ENCODE measurements at regions not wholly inside any gene's neighbourhood (a gene's known extent, or its start where the extent isn't known, plus 50 kb on each side); places are given as distances from the start of the nearest gene placed in this dataset.

DNA sequence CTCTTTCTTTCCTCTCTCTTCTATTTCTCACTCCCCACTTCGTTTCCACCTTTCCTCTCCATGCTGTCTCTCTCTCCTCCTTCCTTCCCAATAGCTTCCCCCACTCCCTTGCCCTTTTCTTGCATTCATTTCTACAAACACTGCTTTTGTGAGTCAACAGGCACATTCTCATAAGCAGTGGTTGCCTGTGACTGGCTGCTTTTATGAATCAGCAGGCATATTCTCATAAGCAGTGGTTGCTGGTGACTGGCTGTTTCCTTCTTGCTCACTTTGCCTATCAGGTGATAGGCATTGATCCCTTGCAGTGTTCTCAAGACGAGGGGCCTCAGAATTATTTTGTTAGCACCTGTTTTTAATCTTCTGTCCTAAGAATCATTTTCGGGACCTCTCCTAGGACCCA lies 116.1 kb upstream of the ACTBL2 start:
- no peaks in the 10 kb centered on the region for H3K27me3 ChIP-seq (replicated peaks in 1 of 4; ENCODE audit: control insufficient read depth in 3 of 4, extremely low read depth in 1 of 4, insufficient read depth in 3 of 4, low read length in 3 of 4)
- POLR2A ChIA-PET (ENCODE audit: partially characterized antibody) = no interaction called here
- TF ChIP-seq SP1 (IDR thresholded peaks at IDR 0.05; ENCODE audit: low read depth, low read length) (no peak), SAP30 (IDR thresholded peaks at IDR 0.05; ENCODE audit: insufficient read depth, insufficient replicate concordance, low read length) (no peak), KDM4A (IDR thresholded peaks at IDR 0.05; ENCODE audit: low read depth, low read length, severe bottlenecking) (no peak)
- no peak overlapping the region for H4K5ac ChIP-seq (ENCODE audit: insufficient read length, low read depth, low read length)
- H3K9ac ChIP-seq (replicated peaks in 1 of 4; ENCODE audit: extremely low read depth in 1 of 4, low read depth in 3 of 4, low read length in 3 of 4) = no peak overlapping the region
- H3K27ac ChIP-seq (ENCODE audit: low read depth, low read length) = no peak overlapping the region
- H3K14ac ChIP-seq (ENCODE audit: insufficient read length) = no peak overlapping the region
- no peak overlapping the region for H2BK120ac ChIP-seq (replicated peaks; ENCODE audit: low read depth, low read length)
- H2BK15ac ChIP-seq (ENCODE audit: low read length) = no peak overlapping the region
- H2AFZ ChIP-seq (ENCODE audit: low read length) = peak overlapping the region; percentile 69
- WGBS, 2 experiments (ENCODE audit: extremely low coverage in 1 of 2, insufficient coverage in 1 of 2, insufficient read length in 1 of 2, insufficient replicate concordance in 2 of 2, low coverage in 1 of 2, low lambda C conversion rate in 2 of 2, missing lambda C conversion rate in 1 of 2) = 77 to 100% methylated on average over 1 to 3 of the region's 3 CpGs
- H3K56ac ChIP-seq (replicated peaks; ENCODE audit: insufficient read length, low read depth, low read length) = no peak overlapping the region
- no peak overlapping the region for H3K4me2 ChIP-seq (ENCODE audit: insufficient read depth in 1 of 2, low read depth in 2 of 2, low read length in 2 of 2)
- H2BK5ac ChIP-seq (ENCODE audit: low read depth, low read length) = no peak overlapping the region
- DNase-seq (ENCODE audit: low read depth in 1 of 2, low spot score in 2 of 2) (no peak), FAIRE-seq (no peak)
- H4K20me1 ChIP-seq (replicated peaks in 1 of 2; ENCODE audit: control insufficient read depth in 1 of 2, insufficient read depth in 2 of 2, low read length in 2 of 2) = no peaks in the 10 kb centered on the region
- CTCF ChIA-PET (ENCODE audit: partially characterized antibody) = interaction anchor here (0.7 to 1.3 kb wide), 2 partner anchors 51 to 112 kb away, joined by 3 read pairs; no protein-coding TSS in a partner anchor
- no peak overlapping the region for H2BK20ac ChIP-seq (ENCODE audit: low read length)
- no peak overlapping the region for H3K18ac ChIP-seq (ENCODE audit: extremely low read depth, low read length)
- H2AK5ac ChIP-seq (ENCODE audit: low read depth, low read length) = no peak overlapping the region
- no peak overlapping the region for H3K23ac ChIP-seq (ENCODE audit: insufficient read length)
- H3K4ac ChIP-seq (replicated peaks; ENCODE audit: insufficient read length, low read depth, low read length) = no peak overlapping the region
- H3K4me1 ChIP-seq (replicated peaks in 1 of 4; ENCODE audit: control insufficient read depth in 3 of 4, insufficient read depth in 4 of 4, low read length in 3 of 4) = no peaks in the 10 kb centered on the region
- no peak overlapping the region for H4K91ac ChIP-seq (replicated peaks; ENCODE audit: insufficient read length, low read length)
- H3K4me3 ChIP-seq (ENCODE audit: extremely low read depth in 1 of 4, insufficient read depth in 2 of 4, low read depth in 3 of 4, low read length in 4 of 4) = no peak overlapping the region
- H3K23me2 ChIP-seq (ENCODE audit: low read depth, low read length) = peaks cover 2% of the 10 kb centered on the region; the same call in 1 of the 2 replicates
- H4K8ac ChIP-seq (ENCODE audit: extremely low read depth, insufficient read depth, low read length) = no peak overlapping the region
- no peaks in the 10 kb centered on the region for H3K79me1 ChIP-seq (ENCODE audit: low read depth, low read length)
- H3K36me3 ChIP-seq (ENCODE audit: control insufficient read depth in 2 of 4, insufficient read depth in 4 of 4, low read length in 3 of 4) = no peaks in the 10 kb centered on the region
- H3K79me2 ChIP-seq (ENCODE audit: control insufficient read depth in 1 of 2, insufficient read depth in 2 of 2, low read length in 2 of 2) = no peaks in the 10 kb centered on the region
- H2BK12ac ChIP-seq (ENCODE audit: low read depth, low read length) = no peak overlapping the region
- H3K9me3 ChIP-seq (ENCODE audit: insufficient read depth in 2 of 2, low read depth in 1 of 2, low read length in 1 of 2) = no peaks in the 10 kb centered on the region

Measured in H1 (cell line).